IMR-90 (cell line): ENCODE measurements at regions not wholly inside any gene's neighbourhood (a gene's known extent, or its start where the extent isn't known, plus 50 kb on each side); places are given as distances from the start of the nearest gene placed in this dataset.

Source experiments
- ATAC-seq: fragments of 200-7000 bp; cut with Tn5 transposase; 2 replicates; pipeline ENCODE4 v1.9.1; 2020; ENCODE audit warnings: low read depth, mild to moderate bottlenecking, moderate library complexity
- BruUV-seq: library from RNA; stranded (reverse); fragments of 400-500 nt; replicated peaks from 2 replicates; lab custom pipeline; 2021; lab: Mats Ljungman, UMichigan
- CTCF ChIA-PET: fragments of 300-600 bp; formaldehyde crosslinking; extraction: SDS; loops from one replicate; lab custom pipeline; 2021; ENCODE audit warnings: antibody characterized with exemption; lab: Yijun Ruan, JAX
- POLR2A ChIA-PET: fragments of 300-600 bp; sonication (Branson Sonifier 250); formaldehyde crosslinking; loops from one replicate; lab custom pipeline; 2022; ENCODE audit warnings: antibody characterized with exemption; ENCODE audit not compliant: unreplicated experiment; lab: Charles Lee
- DNase-seq: peaks from one replicate; pipeline ENCODE4 v3.0.0; 2013
- H2AFZ ChIP-seq: replicated peaks from 2 replicates; pipeline ENCODE3; 2013; ENCODE audit warnings: low read length, mild to moderate bottlenecking; ENCODE audit not compliant: poor library complexity
- H2AK5ac ChIP-seq: 2 replicates; pipeline ENCODE4 v1.6.1; 2013; ENCODE audit warnings: low read depth, low read length, inconsistent platforms
- H2AK9ac ChIP-seq: replicated peaks from 2 replicates; pipeline ENCODE3; 2013; ENCODE audit warnings: mild to moderate bottlenecking, low read depth, low read length, moderate library complexity; ENCODE audit not compliant: poor library complexity
- H2BK120ac ChIP-seq: 2 replicates; pipeline ENCODE4 v1.6.1; 2013; ENCODE audit warnings: low read depth, low read length, inconsistent platforms
- H2BK15ac ChIP-seq: 3 replicates; pipeline ENCODE4 v1.6.1; 2013; ENCODE audit warnings: low read depth, low read length, inconsistent platforms
- H2BK20ac ChIP-seq: 2 replicates; pipeline ENCODE4 v1.6.1; 2013; ENCODE audit warnings: low read depth, mild to moderate bottlenecking, inconsistent platforms, low read length, moderate library complexity
- H2BK5ac ChIP-seq: 2 replicates; pipeline ENCODE4 v1.6.1; 2013; ENCODE audit warnings: mild to moderate bottlenecking, low read depth, low read length, inconsistent platforms; ENCODE audit not compliant: poor library complexity, severe bottlenecking
- H3K14ac ChIP-seq: replicated peaks from 2 replicates; pipeline ENCODE4 v1.6.1; 2013; ENCODE audit warnings: low read depth, low read length, inconsistent platforms
- H3K18ac ChIP-seq: 2 replicates; pipeline ENCODE4 v1.6.1; 2013; ENCODE audit warnings: low read depth, low read length, control low read depth
- H3K23ac ChIP-seq: 2 replicates; pipeline ENCODE4 v1.6.1; 2013; ENCODE audit warnings: low read depth, low read length, inconsistent platforms
- H3K27ac ChIP-seq: 2 replicates; pipeline ENCODE4 v1.5.1; 2013; ENCODE audit warnings: mild to moderate bottlenecking, control low read depth, low read length; ENCODE audit not compliant: insufficient read depth
- H3K27me3 ChIP-seq: 2 replicates; pipeline ENCODE4 v1.6.1; 2013; ENCODE audit warnings: low read length; ENCODE audit not compliant: control insufficient read depth, insufficient read depth
- H3K36me3 ChIP-seq: 2 replicates; pipeline ENCODE4 v1.6.1; 2013; ENCODE audit warnings: low read length, mixed read lengths; ENCODE audit not compliant: control insufficient read depth, insufficient read depth
- H3K4ac ChIP-seq: 2 replicates; pipeline ENCODE4 v1.6.1; 2013; ENCODE audit warnings: low read depth, low read length, inconsistent platforms
- H3K4me1 ChIP-seq: 2 replicates; pipeline ENCODE4 v1.6.1; 2013; ENCODE audit warnings: low read length, mixed read lengths; ENCODE audit not compliant: control insufficient read depth, insufficient read depth
- H3K4me2 ChIP-seq: 2 replicates; pipeline ENCODE4 v1.6.1; 2013; ENCODE audit warnings: low read depth, mild to moderate bottlenecking, control low read depth, low read length, moderate library complexity
- H3K4me3 ChIP-seq: 2 replicates; pipeline ENCODE4 v1.5.1; 2013; ENCODE audit warnings: low read depth, mild to moderate bottlenecking, control low read depth, low read length, moderate library complexity; ENCODE audit not compliant: insufficient read depth
- H3K56ac ChIP-seq: 2 replicates; pipeline ENCODE4 v1.6.1; 2013; ENCODE audit warnings: low read length, inconsistent platforms; ENCODE audit not compliant: insufficient read depth; ENCODE audit errors: extremely low read depth
- H3K79me1 ChIP-seq, 2 experiments: 2 replicates each; pipeline ENCODE4 v1.6.1; 2013; ENCODE audit warnings: low read length in 2 of 2, inconsistent platforms in 1 of 2, low read depth in 1 of 2
- H3K9ac ChIP-seq: 2 replicates; pipeline ENCODE4 v1.6.1; 2013; ENCODE audit warnings: low read depth, low read length, control low read depth
- H3K9me1 ChIP-seq: 2 replicates; pipeline ENCODE4 v1.6.1; 2013; ENCODE audit warnings: low read length, inconsistent platforms; ENCODE audit not compliant: insufficient read depth
- H3K9me3 ChIP-seq: 2 replicates; pipeline ENCODE4 v1.6.1; 2013; ENCODE audit warnings: low read length; ENCODE audit not compliant: control insufficient read depth, insufficient read depth
- H4K20me1 ChIP-seq: 2 replicates; pipeline ENCODE4 v1.6.1; 2013; ENCODE audit warnings: low read length, inconsistent platforms; ENCODE audit not compliant: insufficient read depth
- H4K5ac ChIP-seq: 2 replicates; pipeline ENCODE4 v1.6.1; 2013; ENCODE audit warnings: mild to moderate bottlenecking, low read depth, low read length, control low read depth
- H4K8ac ChIP-seq, 2 experiments: 2 replicates each; pipeline ENCODE4 v1.6.1; 2013; ENCODE audit warnings: low read depth in 2 of 2, low read length in 2 of 2, control low read depth in 1 of 2, inconsistent platforms in 1 of 2
- H4K91ac ChIP-seq: 2 replicates; pipeline ENCODE4 v1.6.1; 2013; ENCODE audit warnings: low read depth, low read length, inconsistent platforms; ENCODE audit not compliant: insufficient read depth
- CEBPB ChIP-seq: IDR thresholded peaks from 2 replicates; pipeline ENCODE4 v1.6.1; 2012; ENCODE audit warnings: low read depth, low read length, improper control_type of control experiment
- CHD1 ChIP-seq: IDR thresholded peaks from 2 replicates; pipeline ENCODE4 v1.6.1; 2012; ENCODE audit warnings: low read depth, low read length, improper control_type of control experiment
- FOS ChIP-seq: fragments of 150-350 bp; IDR thresholded peaks from 2 replicates; pipeline ENCODE4 v1.6.1; 2016; ENCODE audit warnings: low read depth, low read length
- MAFK ChIP-seq: IDR thresholded peaks from 2 replicates; pipeline ENCODE4 v1.6.1; 2012; ENCODE audit warnings: low read depth, low read length, improper control_type of control experiment
- MXI1 ChIP-seq: IDR thresholded peaks from 2 replicates; pipeline ENCODE4 v1.6.1; 2012; ENCODE audit warnings: low read depth, mild to moderate bottlenecking, low read length, moderate library complexity, borderline replicate concordance
- POLR2A ChIP-seq: IDR thresholded peaks from 2 replicates; pipeline ENCODE4 v1.6.1; 2012; ENCODE audit warnings: mild to moderate bottlenecking, low read depth, low read length
- RAD21 ChIP-seq: IDR thresholded peaks from 2 replicates; pipeline ENCODE4 v1.6.1; 2012; ENCODE audit warnings: low read length, improper control_type of control experiment
- RCOR1 ChIP-seq: IDR thresholded peaks from 2 replicates; pipeline ENCODE4 v1.6.1; 2012; ENCODE audit warnings: mild to moderate bottlenecking, low read length, improper control_type of control experiment; ENCODE audit not compliant: insufficient replicate concordance
- RFX5 ChIP-seq: IDR thresholded peaks from 2 replicates; pipeline ENCODE4 v1.8.0; 2012; ENCODE audit warnings: low read depth, mild to moderate bottlenecking, low read length, moderate library complexity
- SMC3 ChIP-seq: fragments of 150-350 bp; IDR thresholded peaks from 2 replicates; pipeline ENCODE4 v1.6.1; 2016; ENCODE audit warnings: low read depth, mild to moderate bottlenecking, antibody characterized with exemption, low read length, moderate library complexity
- WGBS, 2 experiments: methylation state at CpG; one replicate each; pipeline versions ENCODE4 v1.1.5 to v1.1.7; 2013; ENCODE audit warnings: missing lambda C conversion rate in 2 of 2; ENCODE audit not compliant: insufficient read length in 1 of 2; ENCODE audit errors: extremely low coverage in 2 of 2; 5-methylcytosine and 5-hydroxymethylcytosine counted together
- dilution Hi-C: fragments of 300-500 bp; cut with HindIII; formaldehyde crosslinking; loops from one replicate; pipeline ENCODE4 v1.14.3; 2018; ENCODE audit warnings: low sequenced_read_pairs; ENCODE audit not compliant: unreplicated experiment
- in situ Hi-C: fragments of 300-500 bp; cut with MboI; formaldehyde crosslinking; loops from 3 replicates; pipeline ENCODE4 v1.14.3; 2019; ENCODE audit warnings: low sequenced_read_pairs, inconsistent platforms, mixed read lengths
- intact Hi-C: fragments of 100-400 bp; cut with micrococcal nuclease; formaldehyde crosslinking; loops from 2 replicates; pipeline ENCODE4 v1.10.0; 2022
- TF ChIP-seq, protein P1 (sequence below): fragments of 150-350 bp; IDR thresholded peaks from 2 replicates; pipeline ENCODE4 v1.6.1; 2016; ENCODE audit warnings: low read depth, mild to moderate bottlenecking, low read length, moderate library complexity, borderline replicate concordance
- TF ChIP-seq, protein P2 (sequence below): fragments of 150-350 bp; IDR thresholded peaks from 2 replicates; pipeline ENCODE4 v1.6.1; 2017; ENCODE audit warnings: mild to moderate bottlenecking, antibody characterized with exemption, low read length, low read depth

DNA sequence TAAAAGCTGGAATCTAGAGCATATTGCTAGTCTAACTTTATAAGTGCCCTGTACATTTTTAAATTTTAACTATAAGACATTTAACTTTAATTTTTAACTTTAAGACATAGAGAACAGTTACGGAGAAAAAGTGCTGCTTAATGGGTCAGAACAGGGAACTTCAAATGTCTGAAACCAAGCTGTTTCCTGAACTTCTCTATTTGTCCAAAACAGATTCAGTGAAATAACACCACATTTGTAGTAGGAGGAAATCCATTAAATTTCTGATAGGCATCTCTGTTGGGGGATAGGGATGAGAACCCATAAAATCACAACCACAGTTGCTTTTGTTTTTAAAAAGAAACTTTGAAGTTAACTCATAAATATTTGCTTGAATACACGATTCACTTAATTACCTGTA lies 170.8 kb upstream of the ANK3 start:
- Histone ChIP-seq H4K20me1 (no peaks in the 10 kb centered on the region), H3K4me2 (no peak overlapping the region), H2BK20ac (no peak overlapping the region), H3K23ac (no peak overlapping the region), H2BK5ac (no peak overlapping the region), H3K4me3 (no peak overlapping the region), H3K4ac (no peak overlapping the region), H3K18ac (no peak overlapping the region), H3K36me3 (no peaks in the 10 kb centered on the region), H4K5ac (no peak overlapping the region), H3K56ac (no peak overlapping the region), H4K8ac (no peak overlapping the region), H2BK120ac (no peak overlapping the region), H3K27ac (no peak overlapping the region), H2BK15ac (no peak overlapping the region), H2AFZ (no peak overlapping the region), H3K9ac (no peak overlapping the region), H3K9me3 (no peaks in the 10 kb centered on the region), H2AK9ac (no peak overlapping the region), H3K79me1 (no peaks in the 10 kb centered on the region), H4K91ac (no peak overlapping the region), H3K4me1 (peaks cover 5% of the 10 kb centered on the region; the same call in 1 of the 2 replicates), H2AK5ac (no peak overlapping the region), H3K27me3 (no peaks in the 10 kb centered on the region), H3K14ac (no peak overlapping the region), H3K9me1 (peaks cover 2% of the 10 kb centered on the region; the same call in 1 of the 2 replicates)
- no peak for TF ChIP-seq RFX5
- TF ChIP-seq CEBPB: no peak
- TF ChIP-seq SMC3: no peak
- TF ChIP-seq MAFK: no peak
- no peak for TF ChIP-seq CHD1
- no peak for TF ChIP-seq MXI1
- no peak for TF ChIP-seq RCOR1
- no peak for TF ChIP-seq POLR2A
- no peak for TF ChIP-seq RAD21
- TF ChIP-seq, protein P1, sequence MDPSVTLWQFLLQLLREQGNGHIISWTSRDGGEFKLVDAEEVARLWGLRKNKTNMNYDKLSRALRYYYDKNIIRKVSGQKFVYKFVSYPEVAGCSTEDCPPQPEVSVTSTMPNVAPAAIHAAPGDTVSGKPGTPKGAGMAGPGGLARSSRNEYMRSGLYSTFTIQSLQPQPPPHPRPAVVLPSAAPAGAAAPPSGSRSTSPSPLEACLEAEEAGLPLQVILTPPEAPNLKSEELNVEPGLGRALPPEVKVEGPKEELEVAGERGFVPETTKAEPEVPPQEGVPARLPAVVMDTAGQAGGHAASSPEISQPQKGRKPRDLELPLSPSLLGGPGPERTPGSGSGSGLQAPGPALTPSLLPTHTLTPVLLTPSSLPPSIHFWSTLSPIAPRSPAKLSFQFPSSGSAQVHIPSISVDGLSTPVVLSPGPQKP: no peak
- no peak for TF ChIP-seq FOS
- TF ChIP-seq, protein P2, sequence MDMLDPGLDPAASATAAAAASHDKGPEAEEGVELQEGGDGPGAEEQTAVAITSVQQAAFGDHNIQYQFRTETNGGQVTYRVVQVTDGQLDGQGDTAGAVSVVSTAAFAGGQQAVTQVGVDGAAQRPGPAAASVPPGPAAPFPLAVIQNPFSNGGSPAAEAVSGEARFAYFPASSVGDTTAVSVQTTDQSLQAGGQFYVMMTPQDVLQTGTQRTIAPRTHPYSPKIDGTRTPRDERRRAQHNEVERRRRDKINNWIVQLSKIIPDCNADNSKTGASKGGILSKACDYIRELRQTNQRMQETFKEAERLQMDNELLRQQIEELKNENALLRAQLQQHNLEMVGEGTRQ: no peak
- WGBS, 2 experiments: no CpG with 5 or more reads among the region's 2 CpGs
- intact Hi-C loops: no loop called here
- DNase-seq (no peak), ATAC-seq (no peak)
- CTCF ChIA-PET: interaction anchor here (1.2 kb wide), 1 partner anchor 14 kb away, joined by 5 read pairs; no protein-coding TSS in a partner anchor
- POLR2A ChIA-PET: no interaction called here
- dilution Hi-C loops: no loop called here
- no TSS peak for BruUV-seq
- in situ Hi-C loops: no loop called here
